ENCODE measurements at regions not wholly inside any gene's neighbourhood (a gene's known extent, or its start where the extent isn't known, plus 50 kb on each side); places are given as distances from the start of the nearest gene placed in this dataset.

DNA sequence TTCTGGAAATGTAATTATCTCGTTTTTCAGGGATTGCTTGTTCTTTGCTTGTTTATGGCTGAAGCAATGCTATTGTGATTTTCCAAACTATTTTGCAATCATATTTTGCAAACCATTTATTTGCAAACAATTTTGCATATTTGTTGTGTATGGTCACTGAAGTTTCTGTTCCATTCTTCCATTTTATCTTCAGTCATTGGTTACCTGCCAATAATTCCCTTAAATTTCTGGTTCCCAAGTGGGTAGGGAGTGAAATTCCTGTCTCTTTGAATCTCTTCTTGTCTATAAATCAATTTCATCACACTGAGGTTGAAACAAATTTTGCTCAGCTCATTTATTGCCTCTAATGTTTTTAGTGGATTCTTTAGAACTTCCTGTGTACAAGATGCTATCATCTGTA is 401.7 kb upstream of the VWC2 start:
- Histone ChIP-seq H4K20me1 (ENCODE audit: insufficient read depth, low read length) (no peaks in the 10 kb centered on the region), H3K9me2 (ENCODE audit: low read depth, low read length) (no peaks in the 10 kb centered on the region), H3K4me1 (ENCODE audit: insufficient read depth, low read length, severe bottlenecking) (no peaks in the 10 kb centered on the region), H3K36me3 (ENCODE audit: insufficient read depth, low read length) (no peaks in the 10 kb centered on the region), H3K9me3 (ENCODE audit: low read length) (no peaks in the 10 kb centered on the region), H3K4me3 (ENCODE audit: low read depth, low read length, poor library complexity, severe bottlenecking) (no peak overlapping the region), H3F3A (ENCODE audit: insufficient read depth, low read length) (no peaks in the 10 kb centered on the region), H3K4me2 (ENCODE audit: low read length) (no peak overlapping the region), H2AFZ (ENCODE audit: low read length) (no peak overlapping the region), H3K79me2 (ENCODE audit: insufficient read depth, low read length) (no peaks in the 10 kb centered on the region), H3K27me3 (ENCODE audit: insufficient read depth, low read length) (no peaks in the 10 kb centered on the region), H3K9ac (ENCODE audit: low read length) (no peak overlapping the region), H3K27ac (ENCODE audit: low read depth, low read length, poor library complexity, severe bottlenecking) (no peak overlapping the region)
- TF ChIP-seq, protein P1, sequence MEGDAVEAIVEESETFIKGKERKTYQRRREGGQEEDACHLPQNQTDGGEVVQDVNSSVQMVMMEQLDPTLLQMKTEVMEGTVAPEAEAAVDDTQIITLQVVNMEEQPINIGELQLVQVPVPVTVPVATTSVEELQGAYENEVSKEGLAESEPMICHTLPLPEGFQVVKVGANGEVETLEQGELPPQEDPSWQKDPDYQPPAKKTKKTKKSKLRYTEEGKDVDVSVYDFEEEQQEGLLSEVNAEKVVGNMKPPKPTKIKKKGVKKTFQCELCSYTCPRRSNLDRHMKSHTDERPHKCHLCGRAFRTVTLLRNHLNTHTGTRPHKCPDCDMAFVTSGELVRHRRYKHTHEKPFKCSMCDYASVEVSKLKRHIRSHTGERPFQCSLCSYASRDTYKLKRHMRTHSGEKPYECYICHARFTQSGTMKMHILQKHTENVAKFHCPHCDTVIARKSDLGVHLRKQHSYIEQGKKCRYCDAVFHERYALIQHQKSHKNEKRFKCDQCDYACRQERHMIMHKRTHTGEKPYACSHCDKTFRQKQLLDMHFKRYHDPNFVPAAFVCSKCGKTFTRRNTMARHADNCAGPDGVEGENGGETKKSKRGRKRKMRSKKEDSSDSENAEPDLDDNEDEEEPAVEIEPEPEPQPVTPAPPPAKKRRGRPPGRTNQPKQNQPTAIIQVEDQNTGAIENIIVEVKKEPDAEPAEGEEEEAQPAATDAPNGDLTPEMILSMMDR (IDR thresholded peaks at IDR 0.05; ENCODE audit: low read length), result no peak
- no peak for TF ChIP-seq EZH2 (IDR thresholded peaks at IDR 0.05; ENCODE audit: borderline replicate concordance, low read length)

- Histone ChIP-seq H3K9me3 (ENCODE audit: low read length) (no peaks in the 10 kb centered on the region), H3K36me3 (ENCODE audit: insufficient read depth, low read length) (no peaks in the 10 kb centered on the region), H3K4me3 (ENCODE audit: low read depth, low read length, poor library complexity, severe bottlenecking) (no peak overlapping the region), H3K4me1 (ENCODE audit: insufficient read depth, low read length, severe bottlenecking) (no peaks in the 10 kb centered on the region), H2AFZ (ENCODE audit: low read length) (no peak overlapping the region), H3K9ac (ENCODE audit: low read length) (no peak overlapping the region), H4K20me1 (ENCODE audit: insufficient read depth, low read length) (no peaks in the 10 kb centered on the region), H3K27ac (ENCODE audit: low read depth, low read length, poor library complexity, severe bottlenecking) (no peak overlapping the region), H3F3A (ENCODE audit: insufficient read depth, low read length) (no peaks in the 10 kb centered on the region), H3K9me2 (ENCODE audit: low read depth, low read length) (no peaks in the 10 kb centered on the region), H3K27me3 (ENCODE audit: insufficient read depth, low read length) (no peaks in the 10 kb centered on the region), H3K4me2 (ENCODE audit: low read length) (no peak overlapping the region), H3K79me2 (ENCODE audit: insufficient read depth, low read length) (no peaks in the 10 kb centered on the region)
- TF ChIP-seq EZH2 (IDR thresholded peaks at IDR 0.05; ENCODE audit: borderline replicate concordance, low read length), result no peak
- TF ChIP-seq, protein P1 (IDR thresholded peaks at IDR 0.05; ENCODE audit: low read length), result no peak
These were observed 396.5 kb upstream of the VWC2 start for GRCh38 chr7:49376817-49377375.

DNA sequence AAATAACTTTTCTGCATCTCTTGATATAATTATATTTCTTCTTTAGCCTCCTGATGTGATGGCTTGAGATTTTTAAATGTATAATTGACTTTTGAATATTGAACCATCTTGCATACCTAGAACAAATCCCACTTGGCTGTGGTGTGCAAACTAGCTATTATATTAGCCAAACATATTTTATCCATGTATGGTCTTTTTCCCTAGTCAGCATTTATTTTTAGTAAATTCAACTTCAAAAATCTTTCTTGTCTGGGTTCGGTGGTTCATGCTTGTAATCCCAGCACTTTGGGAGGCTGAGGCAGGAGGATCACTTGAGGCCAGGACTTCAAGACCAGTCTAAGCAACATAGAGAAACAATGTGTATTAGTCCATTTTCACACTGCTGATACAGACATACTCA is 386.6 kb upstream of the VWC2 start:
- Histone ChIP-seq H3K9ac (ENCODE audit: low read length) (no peak overlapping the region), H3K4me3 (ENCODE audit: low read depth, low read length, poor library complexity, severe bottlenecking) (no peak overlapping the region), H3K9me2 (ENCODE audit: low read depth, low read length) (no peaks in the 10 kb centered on the region), H4K20me1 (ENCODE audit: insufficient read depth, low read length) (no peaks in the 10 kb centered on the region), H3K4me1 (ENCODE audit: insufficient read depth, low read length, severe bottlenecking) (no peaks in the 10 kb centered on the region), H3K27ac (ENCODE audit: low read depth, low read length, poor library complexity, severe bottlenecking) (no peak overlapping the region), H3K4me2 (ENCODE audit: low read length) (no peak overlapping the region), H3K9me3 (ENCODE audit: low read length) (no peaks in the 10 kb centered on the region), H3K27me3 (ENCODE audit: insufficient read depth, low read length) (no peaks in the 10 kb centered on the region), H3K79me2 (ENCODE audit: insufficient read depth, low read length) (no peaks in the 10 kb centered on the region), H2AFZ (ENCODE audit: low read length) (no peak overlapping the region), H3F3A (ENCODE audit: insufficient read depth, low read length) (no peaks in the 10 kb centered on the region), H3K36me3 (ENCODE audit: insufficient read depth, low read length) (no peaks in the 10 kb centered on the region)
- TF ChIP-seq EZH2 (IDR thresholded peaks at IDR 0.05; ENCODE audit: borderline replicate concordance, low read length), result no peak
- TF ChIP-seq, protein P1 (IDR thresholded peaks at IDR 0.05; ENCODE audit: low read length), result no peak

Data from OCI-LY1 (cell line).